OCI-LY3 (cell line): ENCODE measurements at regions not wholly inside any gene's neighbourhood (a gene's known extent, or its start where the extent isn't known, plus 50 kb on each side); places are given as distances from the start of the nearest gene placed in this dataset.

ENCODE experiments used
- EZH2phosphoT487 ChIP-seq: fragments of 200-600 bp; shearing (Covaris generic); IDR thresholded peaks from 2 replicates; pipeline ENCODE4 v1.6.1; 2018; ENCODE audit warnings: antibody characterized with exemption, mixed run types, low read depth
- TF ChIP-seq, protein P1 (sequence below): fragments of 200-600, 300-600 bp; sonication (generic); IDR thresholded peaks from 2 replicates; pipeline ENCODE4 v1.5.1; 2014; ENCODE audit warnings: antibody characterized with exemption, low read length, low read depth

GRCh38 chr10:93143281-93143680 is 69.6 kb downstream of the CYP26A1 start:
- TF ChIP-seq, protein P1, sequence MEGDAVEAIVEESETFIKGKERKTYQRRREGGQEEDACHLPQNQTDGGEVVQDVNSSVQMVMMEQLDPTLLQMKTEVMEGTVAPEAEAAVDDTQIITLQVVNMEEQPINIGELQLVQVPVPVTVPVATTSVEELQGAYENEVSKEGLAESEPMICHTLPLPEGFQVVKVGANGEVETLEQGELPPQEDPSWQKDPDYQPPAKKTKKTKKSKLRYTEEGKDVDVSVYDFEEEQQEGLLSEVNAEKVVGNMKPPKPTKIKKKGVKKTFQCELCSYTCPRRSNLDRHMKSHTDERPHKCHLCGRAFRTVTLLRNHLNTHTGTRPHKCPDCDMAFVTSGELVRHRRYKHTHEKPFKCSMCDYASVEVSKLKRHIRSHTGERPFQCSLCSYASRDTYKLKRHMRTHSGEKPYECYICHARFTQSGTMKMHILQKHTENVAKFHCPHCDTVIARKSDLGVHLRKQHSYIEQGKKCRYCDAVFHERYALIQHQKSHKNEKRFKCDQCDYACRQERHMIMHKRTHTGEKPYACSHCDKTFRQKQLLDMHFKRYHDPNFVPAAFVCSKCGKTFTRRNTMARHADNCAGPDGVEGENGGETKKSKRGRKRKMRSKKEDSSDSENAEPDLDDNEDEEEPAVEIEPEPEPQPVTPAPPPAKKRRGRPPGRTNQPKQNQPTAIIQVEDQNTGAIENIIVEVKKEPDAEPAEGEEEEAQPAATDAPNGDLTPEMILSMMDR: no peak
- TF ChIP-seq EZH2phosphoT487: no peak
